ENCODE measurements at regions not wholly inside any gene's neighbourhood (a gene's known extent, or its start where the extent isn't known, plus 50 kb on each side); places are given as distances from the start of the nearest gene placed in this dataset.

- DNase-seq: no peak
Observed at GRCh38 chr4:183563874-183564273, 59.0 kb downstream of the ING2 start.

- DNase-seq: peak; percentile 91
Observed at GRCh38 chr4:183571350-183571941, 66.6 kb downstream of the ING2 start.

- DNase-seq: no peak
Observed at GRCh38 chr4:183576701-183577404, 72.0 kb downstream of the ING2 start.

DNA sequence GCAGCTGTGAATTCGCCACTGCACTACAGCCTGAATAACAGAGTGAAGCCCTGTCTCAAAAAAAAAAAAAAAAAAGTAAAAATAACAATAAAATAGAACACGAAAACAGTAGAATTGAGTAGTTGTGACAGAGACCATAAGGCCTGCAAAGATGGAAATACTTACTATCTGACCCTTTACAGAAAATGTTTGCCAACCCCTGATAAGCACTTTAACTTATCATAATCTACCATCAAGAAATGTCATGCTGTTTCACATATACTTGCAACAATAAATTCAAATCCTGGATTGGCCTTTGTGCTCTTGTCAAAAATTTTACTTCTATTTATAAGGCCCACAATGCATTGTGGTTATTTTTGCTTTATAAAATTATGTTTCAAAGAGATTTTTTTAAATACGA lies 75.5 kb downstream of the ING2 start:
- no peak for DNase-seq

DNA sequence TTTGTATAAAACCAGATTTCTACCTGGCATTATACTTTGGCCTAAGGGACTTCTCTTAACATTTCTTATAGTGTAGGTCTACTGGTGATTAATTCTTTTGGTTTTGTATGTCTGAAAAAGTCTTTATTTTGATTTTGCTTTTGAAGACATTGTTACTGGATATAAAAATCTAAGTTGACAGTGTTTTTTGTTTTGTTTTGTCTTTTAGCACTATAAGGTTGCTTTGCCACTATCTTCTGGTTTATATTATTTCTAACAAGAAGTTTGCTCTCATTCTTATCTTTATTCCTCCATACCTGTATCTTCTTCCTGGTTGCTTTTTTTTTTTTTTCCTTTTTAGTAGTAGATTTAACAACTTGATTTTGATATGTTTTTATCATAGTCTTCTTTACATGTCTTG lies 76.0 kb downstream of the ING2 start:
- no peak for DNase-seq

DNA sequence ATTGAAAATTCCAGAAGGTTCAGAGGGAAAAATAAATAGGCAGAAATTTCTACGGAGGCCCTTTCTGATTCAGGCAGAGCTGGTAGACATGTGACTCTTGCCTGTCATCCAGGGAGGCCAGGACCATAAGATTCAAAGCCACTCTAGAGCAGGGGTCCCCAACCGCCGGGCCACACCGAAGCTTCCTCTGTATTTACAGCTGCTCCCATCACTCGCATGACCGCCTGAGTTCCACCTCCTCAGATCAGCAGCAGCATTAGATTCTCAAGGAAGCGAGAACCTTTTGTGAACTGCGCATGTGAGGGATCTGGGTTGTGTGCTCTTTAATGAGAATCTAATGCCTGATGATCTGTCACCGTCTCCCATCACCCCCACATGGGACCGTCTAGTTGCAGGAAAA lies 72.2 kb downstream of the RWDD4 start:
- no peak for DNase-seq

- no peak for DNase-seq
Observed at GRCh38 chr4:183588169-183588675, 70.8 kb downstream of the RWDD4 start.

GRCh38 chr4:183588691-183589090 lies 70.3 kb downstream of the RWDD4 start:
- no peak for DNase-seq

- DNase-seq: no peak
Observed at GRCh38 chr4:183589461-183590099, 69.4 kb downstream of the RWDD4 start.

All from NCI-H1105 treated with DMSO at 0.1 percent for 48 hours (cell line).